Caco-2 (cell line): ENCODE measurements at regions not wholly inside any gene's neighbourhood (a gene's known extent, or its start where the extent isn't known, plus 50 kb on each side); places are given as distances from the start of the nearest gene placed in this dataset.

Source experiments
- BruUV-seq: library from RNA; stranded (reverse); fragments of 400-500 nt; replicated peaks from 2 replicates; lab custom pipeline; 2021; lab: Mats Ljungman, UMichigan
- CTCF ChIA-PET: fragments of 300-600 bp; sonication (Branson Sonifier 250); formaldehyde crosslinking; loops from one replicate; lab custom pipeline; 2022; ENCODE audit warnings: antibody characterized with exemption; lab: Charles Lee
- POLR2A ChIA-PET: fragments of 300-600 bp; sonication (Branson Sonifier 250); formaldehyde crosslinking; loops from one replicate; lab custom pipeline; 2022; ENCODE audit warnings: antibody characterized with exemption; lab: Charles Lee
- DNase-seq, 2 experiments: peaks; one replicate each; pipeline versions ENCODE4 v3.0.0 to v3.0.0-alpha.2; 2020 to 2022
- H3K27me3 ChIP-seq: replicated peaks from 2 replicates; pipeline ENCODE4 v1.6.0; 2011; ENCODE audit warnings: low read length; ENCODE audit not compliant: control insufficient read depth, insufficient read depth
- H3K36me3 ChIP-seq: 2 replicates; pipeline ENCODE4 v1.5.1; 2011; ENCODE audit warnings: low read length; ENCODE audit not compliant: control insufficient read depth, insufficient read depth
- H3K4me1 ChIP-seq: fragments of 250-450 bp; sonication (Bioruptor Pico); 2 replicates; pipeline ENCODE4 v1.5.1; 2020; ENCODE audit warnings: mild to moderate bottlenecking
- H3K4me3 ChIP-seq: 2 replicates; pipeline ENCODE4 v1.5.1; 2011; ENCODE audit warnings: low read depth, mild to moderate bottlenecking, control low read depth, low read length
- H3K9me3 ChIP-seq: fragments of 250-450 bp; sonication (Bioruptor Pico); 2 replicates; pipeline ENCODE4 v1.5.1; 2020; ENCODE audit warnings: mild to moderate bottlenecking, moderate library complexity
- H3K27ac Mint-ChIP-seq: one replicate; pipeline ENCODE4 v1.8.0; 2022; ENCODE audit warnings: mixed read lengths; ENCODE audit not compliant: unreplicated experiment
- H3K27me3 Mint-ChIP-seq: one replicate; pipeline ENCODE4 v1.8.0; 2022; ENCODE audit warnings: mixed read lengths; ENCODE audit not compliant: insufficient read depth, unreplicated experiment
- H3K36me3 Mint-ChIP-seq: one replicate; pipeline ENCODE4 v1.8.0; 2022; ENCODE audit warnings: mild to moderate bottlenecking, mixed read lengths; ENCODE audit not compliant: insufficient read depth, unreplicated experiment
- H3K4me1 Mint-ChIP-seq: one replicate; pipeline ENCODE4 v1.8.0; 2022; ENCODE audit warnings: low read depth, mixed read lengths; ENCODE audit not compliant: unreplicated experiment
- H3K4me3 Mint-ChIP-seq: one replicate; pipeline ENCODE4 v1.8.0; 2022; ENCODE audit warnings: mild to moderate bottlenecking, moderate library complexity, mixed read lengths; ENCODE audit not compliant: unreplicated experiment
- H3K9me3 Mint-ChIP-seq: one replicate; pipeline ENCODE4 v1.8.0; 2022; ENCODE audit warnings: mixed read lengths; ENCODE audit not compliant: unreplicated experiment
- CTCF ChIP-seq, 2 experiments: fragments of 200-600 bp in 1 of 2; IDR thresholded peaks; 1 replicate in 1 of 2; 2 replicates in 1 of 2; pipeline versions ENCODE4 v1.5.1 to v1.8.0; 2011 to 2022; ENCODE audit warnings: antibody characterized with exemption in 1 of 2, control low read depth in 1 of 2, inconsistent platforms in 1 of 2, low read depth in 1 of 2, low read length in 1 of 2, mild to moderate bottlenecking in 1 of 2, moderate library complexity in 1 of 2; ENCODE audit not compliant: insufficient read depth in 1 of 2, severe bottlenecking in 1 of 2, unreplicated experiment in 1 of 2
- intact Hi-C: fragments of 100-400 bp; cut with micrococcal nuclease; formaldehyde crosslinking; loops from one replicate; pipeline ENCODE4 v1.10.0; 2022; ENCODE audit not compliant: unreplicated experiment

GRCh38 chr2:137747509-137747908 is 216.8 kb upstream of the HNMT start:
- ChIA-PET POLR2A (no interaction called here), CTCF (no interaction called here)
- no peaks in the 10 kb centered on the region for H3K9me3 Mint-ChIP-seq
- H3K27me3 Mint-ChIP-seq, result no peaks in the 10 kb centered on the region
- intact Hi-C loops, result no loop called here
- H3K36me3 ChIP-seq, result no peaks in the 10 kb centered on the region
- TF ChIP-seq CTCF (IDR thresholded peaks at IDR 0.05; ENCODE audit: insufficient read depth in 1 of 2, low read depth in 1 of 2, low read length in 1 of 2, severe bottlenecking in 1 of 2, unreplicated experiment in 1 of 2), result no peak
- H3K4me1 Mint-ChIP-seq, result no peaks in the 10 kb centered on the region
- H3K4me3 Mint-ChIP-seq, result no peak overlapping the region
- H3K27ac Mint-ChIP-seq, result no peak overlapping the region
- H3K36me3 Mint-ChIP-seq, result no peaks in the 10 kb centered on the region
- no peaks in the 10 kb centered on the region for H3K4me1 ChIP-seq
- H3K9me3 ChIP-seq, result no peaks in the 10 kb centered on the region
- BruUV-seq, result no TSS peak
- no peak overlapping the region for H3K4me3 ChIP-seq
- no peaks in the 10 kb centered on the region for H3K27me3 ChIP-seq
- DNase-seq, result no peak

- Mint-ChIP-seq H3K4me1 (no peaks in the 10 kb centered on the region), H3K4me3 (no peak overlapping the region), H3K27me3 (peaks cover 2% of the 10 kb centered on the region), H3K36me3 (no peaks in the 10 kb centered on the region), H3K27ac (no peak overlapping the region), H3K9me3 (no peaks in the 10 kb centered on the region)
- BruUV-seq, result no TSS peak
- Histone ChIP-seq H3K27me3 (no peaks in the 10 kb centered on the region), H3K4me3 (no peak overlapping the region), H3K9me3 (no peaks in the 10 kb centered on the region), H3K36me3 (no peaks in the 10 kb centered on the region), H3K4me1 (no peaks in the 10 kb centered on the region)
- CTCF ChIA-PET, result no interaction called here
- DNase-seq, result peak; percentile 33 to 37
- intact Hi-C loops, result no loop called here
- TF ChIP-seq CTCF (IDR thresholded peaks at IDR 0.05; ENCODE audit: insufficient read depth in 1 of 2, low read depth in 1 of 2, low read length in 1 of 2, severe bottlenecking in 1 of 2, unreplicated experiment in 1 of 2), result no peak
- POLR2A ChIA-PET, result no interaction called here
Measured at GRCh38 chr2:137748533-137748932, 215.7 kb upstream of the HNMT start.

GRCh38 chr2:137764646-137765045 is 199.6 kb upstream of the HNMT start:
- H3K4me3 ChIP-seq, result no peak overlapping the region
- CTCF ChIA-PET, result no interaction called here
- H3K9me3 ChIP-seq, result peaks cover 4% of the 10 kb centered on the region; the same call in 1 of the 2 replicates
- H3K27me3 ChIP-seq, result no peaks in the 10 kb centered on the region
- no TSS peak for BruUV-seq
- POLR2A ChIA-PET, result no interaction called here
- Mint-ChIP-seq H3K36me3 (no peaks in the 10 kb centered on the region), H3K4me3 (no peak overlapping the region), H3K4me1 (no peaks in the 10 kb centered on the region), H3K27ac (no peak overlapping the region), H3K9me3 (peaks cover 15% of the 10 kb centered on the region), H3K27me3 (peaks cover 2% of the 10 kb centered on the region)
- no peak for TF ChIP-seq CTCF (IDR thresholded peaks at IDR 0.05; ENCODE audit: insufficient read depth in 1 of 2, low read depth in 1 of 2, low read length in 1 of 2, severe bottlenecking in 1 of 2, unreplicated experiment in 1 of 2)
- intact Hi-C loops, result no loop called here
- DNase-seq, result peak in 1 of 2 experiments; percentile 6
- no peaks in the 10 kb centered on the region for H3K36me3 ChIP-seq
- no peaks in the 10 kb centered on the region for H3K4me1 ChIP-seq
